ENCODE measurements at regions not wholly inside any gene's neighbourhood (a gene's known extent, or its start where the extent isn't known, plus 50 kb on each side); places are given as distances from the start of the nearest gene placed in this dataset.
"Not testable (repeated sequence)": the region's sequence is repeated elsewhere in the genome, so short reads cannot be mapped to it uniquely, and the experiment has no call there.

DNA sequence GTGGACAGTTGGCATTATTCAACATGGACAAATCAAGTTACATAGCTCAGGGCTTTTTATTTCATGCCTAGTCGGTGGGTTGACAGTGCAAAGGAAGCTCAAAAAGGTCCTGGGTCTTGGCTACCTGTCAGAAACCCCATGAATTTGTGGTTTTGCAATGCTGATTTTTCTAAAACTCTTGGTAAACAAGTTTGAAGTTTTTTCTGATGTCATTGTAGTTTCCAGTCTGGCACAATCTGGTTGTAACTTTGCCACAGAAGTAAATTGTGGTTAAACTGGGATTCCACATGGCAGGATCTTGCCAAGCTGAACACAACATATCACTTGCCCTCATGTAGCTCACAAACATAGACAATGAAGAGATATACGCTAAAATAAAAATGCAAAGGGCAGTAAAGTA, 100.8 kb downstream of the EHF start:
- no peak overlapping the region for H3K4me3 ChIP-seq (ENCODE audit: low read depth, low read length, poor library complexity, severe bottlenecking)
- no peak for DNase-seq (ENCODE audit: low spot score)
- no peak overlapping the region for H3K27ac ChIP-seq (ENCODE audit: low read depth, low read length, poor library complexity, severe bottlenecking)
- ChIA-PET CTCF (no interaction called here), POLR2A (ENCODE audit: low non-redundant PET) (no interaction called here)
- no peak for TF ChIP-seq EZH2 (IDR thresholded peaks at IDR 0.05; ENCODE audit: borderline replicate concordance, low read depth, low read length, poor library complexity, severe bottlenecking)
- TF ChIP-seq, protein P1, sequence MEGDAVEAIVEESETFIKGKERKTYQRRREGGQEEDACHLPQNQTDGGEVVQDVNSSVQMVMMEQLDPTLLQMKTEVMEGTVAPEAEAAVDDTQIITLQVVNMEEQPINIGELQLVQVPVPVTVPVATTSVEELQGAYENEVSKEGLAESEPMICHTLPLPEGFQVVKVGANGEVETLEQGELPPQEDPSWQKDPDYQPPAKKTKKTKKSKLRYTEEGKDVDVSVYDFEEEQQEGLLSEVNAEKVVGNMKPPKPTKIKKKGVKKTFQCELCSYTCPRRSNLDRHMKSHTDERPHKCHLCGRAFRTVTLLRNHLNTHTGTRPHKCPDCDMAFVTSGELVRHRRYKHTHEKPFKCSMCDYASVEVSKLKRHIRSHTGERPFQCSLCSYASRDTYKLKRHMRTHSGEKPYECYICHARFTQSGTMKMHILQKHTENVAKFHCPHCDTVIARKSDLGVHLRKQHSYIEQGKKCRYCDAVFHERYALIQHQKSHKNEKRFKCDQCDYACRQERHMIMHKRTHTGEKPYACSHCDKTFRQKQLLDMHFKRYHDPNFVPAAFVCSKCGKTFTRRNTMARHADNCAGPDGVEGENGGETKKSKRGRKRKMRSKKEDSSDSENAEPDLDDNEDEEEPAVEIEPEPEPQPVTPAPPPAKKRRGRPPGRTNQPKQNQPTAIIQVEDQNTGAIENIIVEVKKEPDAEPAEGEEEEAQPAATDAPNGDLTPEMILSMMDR (conservative IDR thresholded peaks at IDR 0.05; ENCODE audit: low read depth, low read length), result no peak
- BruUV-seq (replicated peaks), result no TSS peak
- no peaks in the 10 kb centered on the region for H3K27me3 ChIP-seq (replicated peaks; ENCODE audit: insufficient read depth, low read depth, low read length, poor library complexity)
- H3K4me1 ChIP-seq (ENCODE audit: insufficient read depth, low read length, poor library complexity, severe bottlenecking), result no peaks in the 10 kb centered on the region
- intact Hi-C loops (cut with micrococcal nuclease; ENCODE audit: unreplicated experiment), result no loop called here
- H3K9me3 ChIP-seq (ENCODE audit: low read depth, low read length, poor library complexity, severe bottlenecking), result no peaks in the 10 kb centered on the region
- H3K36me3 ChIP-seq (ENCODE audit: insufficient read depth, low read length, poor library complexity, severe bottlenecking), result no peaks in the 10 kb centered on the region

DNA sequence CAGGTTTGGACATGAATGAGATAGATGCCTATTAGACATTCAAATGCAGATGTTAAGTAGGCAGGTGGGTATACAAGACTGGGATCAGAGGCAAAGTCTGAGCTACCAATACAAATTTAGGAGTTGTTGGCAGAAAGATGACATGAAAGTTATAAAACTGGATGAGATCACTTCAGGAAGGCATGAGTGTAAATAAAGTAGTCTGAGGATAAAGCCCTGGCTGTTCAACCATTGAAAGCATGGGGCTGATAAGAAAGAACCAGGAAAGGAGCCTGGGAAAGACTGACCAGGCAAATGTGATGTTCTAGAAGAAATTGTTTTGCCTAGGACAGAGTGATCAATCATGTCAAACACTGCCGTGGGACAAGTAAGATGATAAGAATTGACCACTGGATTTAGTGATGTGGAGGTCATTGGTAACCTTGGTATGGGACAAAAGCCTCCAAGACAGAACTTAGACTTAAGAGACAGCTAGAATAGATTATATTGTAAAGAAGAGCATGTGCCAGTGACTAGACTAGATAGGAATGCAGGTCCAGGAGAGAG, 98.5 kb downstream of the EHF start:
- ChIA-PET CTCF (no interaction called here), POLR2A (ENCODE audit: low non-redundant PET) (no interaction called here)
- no peak for TF ChIP-seq EZH2 (IDR thresholded peaks at IDR 0.05; ENCODE audit: borderline replicate concordance, low read depth, low read length, poor library complexity, severe bottlenecking)
- TF ChIP-seq, protein P1 (conservative IDR thresholded peaks at IDR 0.05; ENCODE audit: low read depth, low read length), result no peak
- Histone ChIP-seq H3K4me1 (ENCODE audit: insufficient read depth, low read length, poor library complexity, severe bottlenecking) (no peaks in the 10 kb centered on the region), H3K9me3 (ENCODE audit: low read depth, low read length, poor library complexity, severe bottlenecking) (no peaks in the 10 kb centered on the region), H3K4me3 (ENCODE audit: low read depth, low read length, poor library complexity, severe bottlenecking) (no peak overlapping the region), H3K27me3 (replicated peaks; ENCODE audit: insufficient read depth, low read depth, low read length, poor library complexity) (peaks cover 5% of the 10 kb centered on the region), H3K36me3 (ENCODE audit: insufficient read depth, low read length, poor library complexity, severe bottlenecking) (no peaks in the 10 kb centered on the region), H3K27ac (ENCODE audit: low read depth, low read length, poor library complexity, severe bottlenecking) (no peak overlapping the region)
- BruUV-seq (replicated peaks), result no TSS peak
- intact Hi-C loops (cut with micrococcal nuclease; ENCODE audit: unreplicated experiment), result no loop called here
- no peak for DNase-seq (ENCODE audit: low spot score)

DNA sequence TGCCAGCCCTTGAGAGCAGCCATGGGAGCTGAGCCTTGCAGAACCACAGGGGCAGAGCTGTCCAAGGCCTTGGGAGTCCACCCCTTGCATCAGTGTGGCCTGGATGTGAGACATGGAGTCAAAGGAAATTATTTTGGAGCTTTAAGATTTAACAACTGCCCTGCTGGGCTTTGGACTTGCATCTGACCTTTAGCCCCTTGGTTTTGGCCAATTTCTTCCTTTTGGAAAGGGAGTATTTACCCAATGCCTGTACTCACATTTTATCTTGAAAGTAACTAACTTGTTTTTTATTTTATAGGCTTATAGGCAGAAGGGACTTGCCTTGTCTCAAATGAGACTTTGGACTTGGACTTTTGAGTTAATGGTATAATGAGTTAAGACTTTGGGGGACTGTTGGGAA, 92.7 kb downstream of the EHF start:
- POLR2A ChIA-PET (ENCODE audit: low non-redundant PET); BruUV-seq (replicated peaks); H3K4me3 ChIP-seq (ENCODE audit: low read depth, low read length, poor library complexity, severe bottlenecking); H3K36me3 ChIP-seq (ENCODE audit: insufficient read depth, low read length, poor library complexity, severe bottlenecking); CTCF ChIA-PET; intact Hi-C loops (cut with micrococcal nuclease; ENCODE audit: unreplicated experiment); H3K4me1 ChIP-seq (ENCODE audit: insufficient read depth, low read length, poor library complexity, severe bottlenecking); H3K27me3 ChIP-seq (replicated peaks; ENCODE audit: insufficient read depth, low read depth, low read length, poor library complexity); DNase-seq (ENCODE audit: low spot score); H3K27ac ChIP-seq (ENCODE audit: low read depth, low read length, poor library complexity, severe bottlenecking): not testable (repeated sequence)
- peaks cover 21% of the 10 kb centered on the region for H3K9me3 ChIP-seq (ENCODE audit: low read depth, low read length, poor library complexity, severe bottlenecking)
